ENCODE measurements at regions not wholly inside any gene's neighbourhood (a gene's known extent, or its start where the extent isn't known, plus 50 kb on each side); places are given as distances from the start of the nearest gene placed in this dataset.

DNA sequence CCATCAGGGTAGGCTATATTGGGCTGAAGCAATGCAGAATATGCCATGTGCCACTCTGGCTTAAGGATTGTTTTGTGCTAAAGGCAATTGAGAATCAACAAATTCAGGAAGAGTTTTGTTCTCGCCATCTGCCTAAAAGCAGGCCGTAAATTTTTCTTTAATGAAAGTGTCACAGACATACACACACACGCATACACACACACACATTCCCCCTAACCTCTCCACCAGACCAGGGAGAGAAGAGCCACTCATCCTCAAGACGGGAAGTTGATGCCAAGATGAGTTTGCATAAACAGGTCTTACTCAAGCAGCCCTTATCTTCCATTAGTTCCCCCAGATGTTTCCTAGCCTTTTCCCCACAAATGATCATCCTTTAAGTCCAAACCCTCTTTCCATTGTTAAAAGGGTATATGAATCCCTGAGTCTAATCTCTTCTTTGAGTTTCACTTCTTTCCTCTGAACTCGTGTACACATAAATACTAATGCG is 59.6 kb upstream of the TRIM24 start:
- TF ChIP-seq POLR2A (IDR thresholded peaks at IDR 0.05): no peak
- TF ChIP-seq, protein P1, sequence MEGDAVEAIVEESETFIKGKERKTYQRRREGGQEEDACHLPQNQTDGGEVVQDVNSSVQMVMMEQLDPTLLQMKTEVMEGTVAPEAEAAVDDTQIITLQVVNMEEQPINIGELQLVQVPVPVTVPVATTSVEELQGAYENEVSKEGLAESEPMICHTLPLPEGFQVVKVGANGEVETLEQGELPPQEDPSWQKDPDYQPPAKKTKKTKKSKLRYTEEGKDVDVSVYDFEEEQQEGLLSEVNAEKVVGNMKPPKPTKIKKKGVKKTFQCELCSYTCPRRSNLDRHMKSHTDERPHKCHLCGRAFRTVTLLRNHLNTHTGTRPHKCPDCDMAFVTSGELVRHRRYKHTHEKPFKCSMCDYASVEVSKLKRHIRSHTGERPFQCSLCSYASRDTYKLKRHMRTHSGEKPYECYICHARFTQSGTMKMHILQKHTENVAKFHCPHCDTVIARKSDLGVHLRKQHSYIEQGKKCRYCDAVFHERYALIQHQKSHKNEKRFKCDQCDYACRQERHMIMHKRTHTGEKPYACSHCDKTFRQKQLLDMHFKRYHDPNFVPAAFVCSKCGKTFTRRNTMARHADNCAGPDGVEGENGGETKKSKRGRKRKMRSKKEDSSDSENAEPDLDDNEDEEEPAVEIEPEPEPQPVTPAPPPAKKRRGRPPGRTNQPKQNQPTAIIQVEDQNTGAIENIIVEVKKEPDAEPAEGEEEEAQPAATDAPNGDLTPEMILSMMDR (IDR thresholded peaks at IDR 0.05 in 4 of 5, conservative IDR thresholded peaks at IDR 0.05 in 1 of 5): no peak
- intact Hi-C loops (cut with DNase I; ENCODE audit: low total_unique reads) (no loop called here), in situ Hi-C loops (cut with MboI; ENCODE audit: low sequenced_read_pairs in 4 of 4) (no loop called here)
- Histone ChIP-seq H3K4me3 (no peak overlapping the region), H3K36me3 (no peaks in the 10 kb centered on the region), H3K9me3 (no peaks in the 10 kb centered on the region), H3K4me1 (no peaks in the 10 kb centered on the region), H3K27ac (no peak overlapping the region), H3K27me3 (no peaks in the 10 kb centered on the region)
- ATAC-seq (no peak), DNase-seq (no peak)

DNA sequence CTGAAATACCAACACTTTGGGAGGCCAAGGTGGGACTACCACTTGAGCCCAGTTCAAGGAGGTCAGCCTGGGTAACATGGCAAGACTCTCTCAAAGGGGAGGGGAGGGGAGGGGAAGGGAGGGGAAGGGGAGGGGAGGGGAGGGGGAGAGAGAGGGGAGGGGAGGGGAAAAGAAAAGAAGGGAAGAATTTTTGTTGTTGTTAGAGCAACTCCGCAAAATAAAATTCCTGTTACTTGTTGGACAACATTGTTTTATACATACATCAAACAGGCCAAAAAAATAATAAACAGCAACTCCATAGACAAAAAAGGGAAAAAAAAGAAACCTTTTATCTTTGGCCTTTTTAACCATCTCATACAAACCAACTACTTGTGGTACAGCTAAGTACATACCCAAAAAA is 57.3 kb upstream of the TRIM24 start:
- intact Hi-C loops (cut with DNase I; ENCODE audit: low total_unique reads): no loop called here
- in situ Hi-C loops (cut with MboI; ENCODE audit: low sequenced_read_pairs in 4 of 4): no loop called here
- DNase-seq (no peak), ATAC-seq (no peak)
- no peak for TF ChIP-seq POLR2A (IDR thresholded peaks at IDR 0.05)
- H3K9me3 ChIP-seq: no peaks in the 10 kb centered on the region
- no peak overlapping the region for H3K4me3 ChIP-seq
- no peaks in the 10 kb centered on the region for H3K27me3 ChIP-seq
- H3K36me3 ChIP-seq: no peaks in the 10 kb centered on the region
- no peak overlapping the region for H3K27ac ChIP-seq
- no peaks in the 10 kb centered on the region for H3K4me1 ChIP-seq

DNA sequence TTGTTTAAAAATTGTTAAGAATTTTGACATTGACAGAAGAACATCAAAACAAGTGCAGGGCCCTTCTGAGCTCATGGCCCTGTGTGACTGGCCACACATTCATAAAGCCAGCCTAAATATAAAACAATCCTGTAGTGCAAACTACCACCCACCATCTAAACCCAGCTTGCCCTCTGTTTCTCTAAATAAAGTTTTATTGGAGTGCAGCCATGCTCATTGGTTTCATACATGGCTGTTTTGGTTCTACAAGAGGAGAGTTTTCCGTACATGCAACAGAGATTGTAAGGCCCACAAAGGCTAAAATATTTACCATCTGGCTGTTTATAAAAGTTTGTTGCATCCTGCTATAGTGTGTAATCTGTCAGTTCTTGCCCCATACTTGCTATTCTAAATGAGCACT is 54.6 kb upstream of the TRIM24 start:
- TF ChIP-seq POLR2A (IDR thresholded peaks at IDR 0.05): no peak
- TF ChIP-seq, protein P1 (IDR thresholded peaks at IDR 0.05 in 4 of 5, conservative IDR thresholded peaks at IDR 0.05 in 1 of 5): no peak
- Histone ChIP-seq H3K4me1 (peaks cover 0 to 3% of the 10 kb centered on the region in 2 donors), H3K4me3 (no peak overlapping the region), H3K9me3 (no peaks in the 10 kb centered on the region), H3K27ac (no peak overlapping the region), H3K27me3 (no peaks in the 10 kb centered on the region), H3K36me3 (no peaks in the 10 kb centered on the region)
- ATAC-seq (no peak), DNase-seq (no peak)
- intact Hi-C loops (cut with DNase I; ENCODE audit: low total_unique reads) (no loop called here), in situ Hi-C loops (cut with MboI; ENCODE audit: low sequenced_read_pairs in 4 of 4) (no loop called here)

DNA sequence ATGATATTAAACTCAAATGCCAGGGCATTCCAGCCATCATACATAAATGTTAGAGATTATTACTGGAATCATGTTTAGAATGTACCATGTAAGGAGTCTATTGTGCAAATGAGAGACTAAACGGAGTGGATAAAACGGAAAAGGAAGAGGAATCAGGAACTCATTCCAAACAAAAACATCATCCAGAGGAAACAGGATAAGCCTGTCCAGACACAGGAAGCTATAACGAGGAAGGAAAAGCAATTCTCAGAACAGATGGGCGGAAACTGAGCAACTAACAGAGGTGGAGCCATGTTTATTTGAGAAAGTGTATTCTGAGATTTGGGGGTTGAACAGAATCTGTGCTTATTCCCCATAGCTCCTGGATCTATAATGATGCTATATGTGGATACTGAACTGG is 52.3 kb upstream of the TRIM24 start:
- Histone ChIP-seq H3K4me3 (no peak overlapping the region), H3K27me3 (no peaks in the 10 kb centered on the region), H3K9me3 (no peaks in the 10 kb centered on the region), H3K4me1 (peaks cover 0 to 3% of the 10 kb centered on the region in 2 donors), H3K36me3 (no peaks in the 10 kb centered on the region), H3K27ac (no peak overlapping the region)
- in situ Hi-C loops (cut with MboI; ENCODE audit: low sequenced_read_pairs in 4 of 4): no loop called here
- no peak for TF ChIP-seq POLR2A (IDR thresholded peaks at IDR 0.05)
- TF ChIP-seq, protein P1 (IDR thresholded peaks at IDR 0.05 in 4 of 5, conservative IDR thresholded peaks at IDR 0.05 in 1 of 5): no peak
- ATAC-seq (no peak), DNase-seq (no peak)
- intact Hi-C loops (cut with DNase I; ENCODE audit: low total_unique reads): no loop called here
